K562 (cell line): ENCODE measurements at regions not wholly inside any gene's neighbourhood (a gene's known extent, or its start where the extent isn't known, plus 50 kb on each side); places are given as distances from the start of the nearest gene placed in this dataset.

Experiments used
- CTCF ChIP-seq, 3 experiments: IDR thresholded peaks in 2 of 3; conservative IDR thresholded peaks in 1 of 3; 2 replicates each; pipeline ENCODE4 v1.5.1; 2011 to 2012; ENCODE audit warnings: low read length in 3 of 3, mild to moderate bottlenecking in 3 of 3, control low read depth in 2 of 3, improper control_type of control experiment in 1 of 3, inconsistent platforms in 1 of 3, low read depth in 1 of 3, mixed read lengths in 1 of 3, moderate library complexity in 1 of 3; ENCODE audit not compliant: insufficient read depth in 2 of 3
- ESRRA ChIP-seq: fragments of 450-650 bp; IDR thresholded peaks from 2 replicates; pipeline ENCODE4 v1.6.1; 2014; ENCODE audit warnings: low read depth, mild to moderate bottlenecking, moderate library complexity, borderline replicate concordance
- ESRRB ChIP-seq: fragments of 250-450 bp; sonication (Bioruptor Pico); IDR thresholded peaks from 2 replicates; pipeline ENCODE4 v1.5.0; 2020; ENCODE audit warnings: mild to moderate bottlenecking, moderate library complexity, borderline replicate concordance
- ETV1 ChIP-seq: fragments of 450-650 bp; conservative IDR thresholded peaks from 2 replicates; pipeline ENCODE4 v1.6.1; 2016; ENCODE audit warnings: missing genetic modification characterization, control low read depth, low read depth, missing compliant biosample characterization
- MCM7 ChIP-seq, 2 experiments: fragments of 450-650 bp; IDR thresholded peaks; 2 replicates each; pipeline ENCODE4 v1.6.1; 2016 to 2018
- NR1H2 ChIP-seq: sonication (generic); formaldehyde crosslinking; IDR thresholded peaks from 2 replicates; pipeline ENCODE4 v1.4.0; 2020; ENCODE audit warnings: mild to moderate bottlenecking, missing genetic modification reagents
- PBX2 ChIP-seq, 2 experiments: IDR thresholded peaks in 1 of 2; conservative IDR thresholded peaks in 1 of 2; 2 replicates each; pipeline ENCODE4 v1.6.1; 2016; ENCODE audit warnings: low read depth in 2 of 2, mild to moderate bottlenecking in 1 of 2, missing compliant biosample characterization in 1 of 2, missing genetic modification characterization in 1 of 2, moderate library complexity in 1 of 2
- POLR2A ChIP-seq: fragments of 450-650 bp; conservative IDR thresholded peaks from 2 replicates; pipeline ENCODE4 v1.6.1; 2016
- RCOR1 ChIP-seq, 2 experiments: IDR thresholded peaks; 2 replicates each; pipeline ENCODE4 v1.6.1; 2012; ENCODE audit warnings: low read depth in 2 of 2, low read length in 2 of 2, borderline replicate concordance in 1 of 2, improper control_type of control experiment in 1 of 2
- SOX6 ChIP-seq: fragments of 450-650 bp; IDR thresholded peaks from 2 replicates; pipeline ENCODE4 v1.6.1; 2014; ENCODE audit warnings: mild to moderate bottlenecking

DNA sequence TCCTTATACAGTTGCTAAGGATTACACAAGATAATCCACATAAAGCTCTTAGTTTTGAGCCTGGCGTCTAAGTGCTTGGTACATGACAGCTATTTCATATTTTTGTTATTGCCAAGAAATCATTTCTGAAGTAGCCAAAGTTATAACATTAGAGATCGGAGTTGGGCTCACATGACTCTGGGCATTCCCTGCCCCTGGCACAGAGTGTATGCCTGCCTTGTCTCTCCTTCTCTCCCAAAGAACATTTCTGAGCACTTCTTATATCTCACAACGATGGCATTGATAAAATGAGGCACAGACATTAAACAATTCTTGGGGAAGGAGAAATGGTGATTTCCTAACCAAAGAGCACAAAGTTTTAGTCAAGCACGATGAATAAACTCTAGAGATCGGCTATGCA is 87.7 kb upstream of the DDX18 start:
- TF ChIP-seq SOX6 (no peak), PBX2 (CRISPR knock-in tag; IDR thresholded peaks at IDR 0.05; ENCODE audit: low read depth) (no peak), PBX2 (tag; conservative IDR thresholded peaks at IDR 0.05; ENCODE audit: low read depth) (no peak), RCOR1 (IDR thresholded peaks at IDR 0.05; ENCODE audit: borderline replicate concordance in 1 of 2, low read depth in 2 of 2, low read length in 2 of 2) (no peak), MCM7 (IDR thresholded peaks at IDR 0.05) (no peak), POLR2A (no peak), CTCF (IDR thresholded peaks at IDR 0.05 in 2 of 3, conservative IDR thresholded peaks at IDR 0.05 in 1 of 3; ENCODE audit: insufficient read depth in 2 of 3, low read depth in 1 of 3, low read length in 3 of 3) (no peak), ESRRB (CRISPR knock-in tag) (no peak), NR1H2 (CRISPR knock-in tag) (no peak), ETV1 (tag) (no peak), ESRRA (no peak)
